H1 (cell line): ENCODE measurements at regions not wholly inside any gene's neighbourhood (a gene's known extent, or its start where the extent isn't known, plus 50 kb on each side); places are given as distances from the start of the nearest gene placed in this dataset.

Source experiments
- CTCF ChIP-seq, 3 experiments: IDR thresholded peaks; 1 replicate in 2 of 3; 2 replicates in 1 of 3; pipeline versions ENCODE4 v1.5.1 to v1.6.1; 2011; ENCODE audit warnings: low read length in 3 of 3, mild to moderate bottlenecking in 3 of 3, inconsistent platforms in 2 of 3, low read depth in 1 of 3, moderate library complexity in 1 of 3; ENCODE audit not compliant: insufficient read depth in 1 of 3; ENCODE audit errors: control extremely low read depth in 1 of 3
- KDM1A ChIP-seq: fragments of 200-600, 300-600 bp; sonication (generic); IDR thresholded peaks from 2 replicates; pipeline ENCODE4 v1.7.1; 2016; ENCODE audit warnings: mild to moderate bottlenecking, low read length, borderline replicate concordance
- TCF12 ChIP-seq: IDR thresholded peaks from 2 replicates; pipeline ENCODE4 v1.6.1; 2011; ENCODE audit warnings: low read depth, mild to moderate bottlenecking, low read length
- YY1 ChIP-seq: IDR thresholded peaks from 2 replicates; pipeline ENCODE4 v1.6.1; 2011; ENCODE audit warnings: low read depth, mild to moderate bottlenecking, low read length

GRCh38 chr4:156401371-156401770, 447.7 kb upstream of the CTSO start:
- TF ChIP-seq TCF12 = no peak
- no peak for TF ChIP-seq KDM1A
- no peak for TF ChIP-seq CTCF (IDR thresholded peaks at IDR 0.05; ENCODE audit: control extremely low read depth in 1 of 3, insufficient read depth in 1 of 3, low read depth in 1 of 3, low read length in 3 of 3)
- no peak for TF ChIP-seq YY1
